Kidney (tissue), 13 donors: ENCODE measurements at regions not wholly inside any gene's neighbourhood (a gene's known extent, or its start where the extent isn't known, plus 50 kb on each side); places are given as distances from the start of the nearest gene placed in this dataset.

ENCODE experiments used
- DNase-seq, 5 donors: peaks; one replicate each; pipeline ENCODE4 v3.0.0-alpha.2; 2013 to 2020
- FAIRE-seq: peaks from 2 replicates; lab custom pipeline; 2012; peaks lifted over from hg19 to GRCh38; lab: Jason Lieb, UNC
- H3K27ac ChIP-seq, 2 donors: one replicate each; pipeline ENCODE4 v1.7.0; 2013; ENCODE audit warnings: low read depth in 2 of 2, low read length in 2 of 2, inconsistent platforms in 1 of 2
- H3K27me3 ChIP-seq: one replicate; pipeline ENCODE4 v1.7.1; 2013; ENCODE audit warnings: low read length, inconsistent platforms; ENCODE audit not compliant: control insufficient read depth, insufficient read depth
- H3K36me3 ChIP-seq, 3 donors: one replicate each; pipeline versions ENCODE4 v1.7.0 to v1.7.1; 2013; ENCODE audit warnings: low read length in 3 of 3, control low read depth in 1 of 3, inconsistent platforms in 1 of 3; ENCODE audit not compliant: insufficient read depth in 3 of 3, control insufficient read depth in 2 of 3
- H3K4me1 ChIP-seq, 3 donors: one replicate each; pipeline versions ENCODE4 v1.7.0 to v1.7.1; 2013; ENCODE audit warnings: low read length in 3 of 3, inconsistent platforms in 1 of 3, low read depth in 1 of 3; ENCODE audit not compliant: control insufficient read depth in 2 of 3, insufficient read depth in 2 of 3
- H3K4me3 ChIP-seq, 3 donors: one replicate each; pipeline versions ENCODE4 v1.7.0 to v1.8.1; 2013; ENCODE audit warnings: low read length in 3 of 3, control low read depth in 1 of 3, inconsistent platforms in 1 of 3
- H3K9ac ChIP-seq, 3 donors: one replicate each; pipeline versions ENCODE4 v1.7.0 to v1.7.1; 2013; ENCODE audit warnings: low read length in 3 of 3, control low read depth in 1 of 3, inconsistent platforms in 1 of 3
- H3K9me3 ChIP-seq, 3 donors: one replicate each; pipeline versions ENCODE4 v1.7.0 to v1.7.1; 2013; ENCODE audit warnings: low read length in 3 of 3, control low read depth in 1 of 3, inconsistent platforms in 1 of 3; ENCODE audit not compliant: control insufficient read depth in 2 of 3, insufficient read depth in 1 of 3
- CTCF ChIP-seq: IDR thresholded peaks from 3 replicates; pipeline ENCODE4 v1.5.1; 2012; ENCODE audit warnings: mild to moderate bottlenecking, moderate library complexity, borderline replicate concordance; ENCODE audit not compliant: insufficient read depth; ENCODE audit errors: extremely low read depth
- intact Hi-C: fragments of 100-400 bp; cut with DNase I; formaldehyde crosslinking; loops from one replicate; pipeline ENCODE4 v1.11.1; 2022
- donor health status: control.
- donor health status: control.
- donor health status: control.
- donor health status: control.
- donor health status: control.
- donor health status: DM: yes; HTN: yes; CAD: no.
- donor health status: Normal renal cell carcinoma (clear cell type).

GRCh38 chr3:194056731-194057415 is 79.1 kb upstream of the HES1 start:
- no peak overlapping the region for H3K9ac ChIP-seq
- no peak for TF ChIP-seq CTCF
- intact Hi-C loops = no loop called here
- no peaks in the 10 kb centered on the region for H3K27me3 ChIP-seq
- H3K27ac ChIP-seq = no peak overlapping the region
- H3K9me3 ChIP-seq = no peaks in the 10 kb centered on the region
- no peaks in the 10 kb centered on the region for H3K36me3 ChIP-seq
- no peaks in the 10 kb centered on the region for H3K4me1 ChIP-seq
- H3K4me3 ChIP-seq = no peak overlapping the region
- no peak for FAIRE-seq
- no peak for DNase-seq

GRCh38 chr3:194057570-194058188 is 78.3 kb upstream of the HES1 start:
- intact Hi-C loops = no loop called here
- FAIRE-seq (no peak), DNase-seq (no peak)
- Histone ChIP-seq H3K9ac (no peak overlapping the region), H3K9me3 (no peaks in the 10 kb centered on the region), H3K27me3 (no peaks in the 10 kb centered on the region), H3K4me1 (no peaks in the 10 kb centered on the region), H3K36me3 (no peaks in the 10 kb centered on the region), H3K4me3 (peak overlapping the region in 1 of 3 donors; percentile 26), H3K27ac (no peak overlapping the region)
- TF ChIP-seq CTCF = no peak

- DNase-seq (peak; percentile 87 to 93 (median 89)), FAIRE-seq (no peak)
- Histone ChIP-seq H3K9ac (no peak overlapping the region), H3K9me3 (no peaks in the 10 kb centered on the region), H3K27me3 (no peaks in the 10 kb centered on the region), H3K4me3 (peak overlapping the region in 1 of 3 donors; percentile 26), H3K36me3 (no peaks in the 10 kb centered on the region), H3K27ac (no peak overlapping the region), H3K4me1 (no peaks in the 10 kb centered on the region)
- no peak for TF ChIP-seq CTCF
- intact Hi-C loops = no loop called here
These were observed 77.8 kb upstream of the HES1 start for GRCh38 chr3:194058189-194058571.
